ENCODE measurements at regions not wholly inside any gene's neighbourhood (a gene's known extent, or its start where the extent isn't known, plus 50 kb on each side); places are given as distances from the start of the nearest gene placed in this dataset.

DNA sequence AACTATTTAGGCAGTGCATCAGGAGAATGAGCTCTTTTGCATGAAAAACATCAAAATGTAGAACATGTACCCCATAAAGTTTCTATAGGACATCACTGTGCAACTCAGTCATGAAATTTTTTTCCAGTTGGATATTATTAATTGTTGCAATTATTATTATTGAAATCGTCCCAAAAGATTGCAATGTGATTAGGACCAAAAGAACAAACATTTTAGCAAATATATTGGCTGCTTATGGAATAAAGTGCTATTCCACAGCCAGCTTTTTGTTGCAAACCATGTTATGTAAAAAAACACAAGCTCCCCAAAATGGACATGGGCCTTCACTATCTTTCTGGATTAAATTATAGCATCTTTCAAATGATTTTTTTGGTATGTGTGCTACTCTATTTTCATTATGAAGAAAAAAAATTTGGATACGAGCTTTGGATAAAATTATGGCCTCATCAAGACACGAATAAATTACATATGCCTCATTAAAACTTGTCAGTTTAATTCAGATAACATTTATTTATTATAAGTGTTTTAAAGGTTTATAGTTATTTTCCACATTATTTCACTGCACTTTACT, 262.7 kb upstream of the TCF21 start:
- Mint-ChIP-seq H3K4me3 (no peak overlapping the region), H3K36me3 (no peaks in the 10 kb centered on the region), H3K27ac (no peak overlapping the region), H3K9me3 (no peaks in the 10 kb centered on the region), H3K27me3 (ENCODE audit: low read depth) (no peaks in the 10 kb centered on the region), H3K4me1 (no peaks in the 10 kb centered on the region; the same call in 1 of the 2 replicates)
- no peak for DNase-seq (ENCODE audit: low spot score)
- TF ChIP-seq, protein P1, sequence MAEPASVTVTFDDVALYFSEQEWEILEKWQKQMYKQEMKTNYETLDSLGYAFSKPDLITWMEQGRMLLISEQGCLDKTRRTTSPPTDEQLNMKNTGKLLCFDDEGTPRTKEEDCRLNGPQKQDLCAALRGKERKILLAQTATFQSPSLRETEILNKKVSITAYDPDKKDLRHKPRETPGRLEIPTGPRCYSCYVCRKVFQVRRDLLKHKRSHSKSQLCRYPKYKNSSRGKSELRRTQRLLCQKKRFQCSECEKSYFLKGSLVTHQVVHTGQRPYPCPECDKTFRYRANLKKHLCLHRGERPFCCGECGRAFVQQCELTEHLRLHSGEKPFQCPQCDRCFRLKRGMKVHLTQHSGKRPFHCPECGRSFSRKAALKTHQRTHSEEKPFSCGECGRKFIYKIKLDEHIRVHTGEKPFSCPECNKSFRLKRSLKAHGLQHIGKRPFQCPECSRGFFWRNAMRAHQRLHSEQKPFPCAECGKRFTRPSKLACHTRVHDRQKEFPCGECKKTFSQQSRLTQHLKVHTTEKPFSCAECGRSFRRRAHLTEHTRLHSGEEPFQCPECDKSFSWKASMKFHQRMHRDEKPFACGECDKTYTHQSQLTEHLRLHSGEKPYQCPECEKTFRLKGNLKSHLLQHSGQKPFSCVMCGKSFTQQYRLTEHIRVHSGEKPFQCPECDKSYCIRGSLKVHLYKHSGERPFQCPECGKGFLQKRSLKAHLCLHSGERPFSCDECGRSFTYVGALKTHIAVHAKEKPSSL (CRISPR knock-in tag; conservative IDR thresholded peaks at IDR 0.05), result no peak
- TF ChIP-seq, protein P2, sequence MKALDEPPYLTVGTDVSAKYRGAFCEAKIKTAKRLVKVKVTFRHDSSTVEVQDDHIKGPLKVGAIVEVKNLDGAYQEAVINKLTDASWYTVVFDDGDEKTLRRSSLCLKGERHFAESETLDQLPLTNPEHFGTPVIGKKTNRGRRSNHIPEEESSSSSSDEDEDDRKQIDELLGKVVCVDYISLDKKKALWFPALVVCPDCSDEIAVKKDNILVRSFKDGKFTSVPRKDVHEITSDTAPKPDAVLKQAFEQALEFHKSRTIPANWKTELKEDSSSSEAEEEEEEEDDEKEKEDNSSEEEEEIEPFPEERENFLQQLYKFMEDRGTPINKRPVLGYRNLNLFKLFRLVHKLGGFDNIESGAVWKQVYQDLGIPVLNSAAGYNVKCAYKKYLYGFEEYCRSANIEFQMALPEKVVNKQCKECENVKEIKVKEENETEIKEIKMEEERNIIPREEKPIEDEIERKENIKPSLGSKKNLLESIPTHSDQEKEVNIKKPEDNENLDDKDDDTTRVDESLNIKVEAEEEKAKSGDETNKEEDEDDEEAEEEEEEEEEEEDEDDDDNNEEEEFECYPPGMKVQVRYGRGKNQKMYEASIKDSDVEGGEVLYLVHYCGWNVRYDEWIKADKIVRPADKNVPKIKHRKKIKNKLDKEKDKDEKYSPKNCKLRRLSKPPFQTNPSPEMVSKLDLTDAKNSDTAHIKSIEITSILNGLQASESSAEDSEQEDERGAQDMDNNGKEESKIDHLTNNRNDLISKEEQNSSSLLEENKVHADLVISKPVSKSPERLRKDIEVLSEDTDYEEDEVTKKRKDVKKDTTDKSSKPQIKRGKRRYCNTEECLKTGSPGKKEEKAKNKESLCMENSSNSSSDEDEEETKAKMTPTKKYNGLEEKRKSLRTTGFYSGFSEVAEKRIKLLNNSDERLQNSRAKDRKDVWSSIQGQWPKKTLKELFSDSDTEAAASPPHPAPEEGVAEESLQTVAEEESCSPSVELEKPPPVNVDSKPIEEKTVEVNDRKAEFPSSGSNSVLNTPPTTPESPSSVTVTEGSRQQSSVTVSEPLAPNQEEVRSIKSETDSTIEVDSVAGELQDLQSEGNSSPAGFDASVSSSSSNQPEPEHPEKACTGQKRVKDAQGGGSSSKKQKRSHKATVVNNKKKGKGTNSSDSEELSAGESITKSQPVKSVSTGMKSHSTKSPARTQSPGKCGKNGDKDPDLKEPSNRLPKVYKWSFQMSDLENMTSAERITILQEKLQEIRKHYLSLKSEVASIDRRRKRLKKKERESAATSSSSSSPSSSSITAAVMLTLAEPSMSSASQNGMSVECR (CRISPR knock-in tag; IDR thresholded peaks at IDR 0.05; ENCODE audit: borderline replicate concordance), result no peak
- TF ChIP-seq ZBTB21 (CRISPR knock-in tag; IDR thresholded peaks at IDR 0.05; ENCODE audit: borderline replicate concordance), result no peak
- TF ChIP-seq, protein P3, sequence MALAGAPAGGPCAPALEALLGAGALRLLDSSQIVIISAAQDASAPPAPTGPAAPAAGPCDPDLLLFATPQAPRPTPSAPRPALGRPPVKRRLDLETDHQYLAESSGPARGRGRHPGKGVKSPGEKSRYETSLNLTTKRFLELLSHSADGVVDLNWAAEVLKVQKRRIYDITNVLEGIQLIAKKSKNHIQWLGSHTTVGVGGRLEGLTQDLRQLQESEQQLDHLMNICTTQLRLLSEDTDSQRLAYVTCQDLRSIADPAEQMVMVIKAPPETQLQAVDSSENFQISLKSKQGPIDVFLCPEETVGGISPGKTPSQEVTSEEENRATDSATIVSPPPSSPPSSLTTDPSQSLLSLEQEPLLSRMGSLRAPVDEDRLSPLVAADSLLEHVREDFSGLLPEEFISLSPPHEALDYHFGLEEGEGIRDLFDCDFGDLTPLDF (CRISPR knock-in tag; IDR thresholded peaks at IDR 0.05), result no peak
- TF ChIP-seq SOX15 (CRISPR knock-in tag; IDR thresholded peaks at IDR 0.05), result no peak
- no peak for TF ChIP-seq ZNF416 (CRISPR knock-in tag; IDR thresholded peaks at IDR 0.05)
- no peak for TF ChIP-seq TEAD1 (CRISPR knock-in tag; IDR thresholded peaks at IDR 0.05)
- TF ChIP-seq CBFB (CRISPR knock-in tag; IDR thresholded peaks at IDR 0.05; ENCODE audit: low read depth), result no peak
- TF ChIP-seq, protein P4, sequence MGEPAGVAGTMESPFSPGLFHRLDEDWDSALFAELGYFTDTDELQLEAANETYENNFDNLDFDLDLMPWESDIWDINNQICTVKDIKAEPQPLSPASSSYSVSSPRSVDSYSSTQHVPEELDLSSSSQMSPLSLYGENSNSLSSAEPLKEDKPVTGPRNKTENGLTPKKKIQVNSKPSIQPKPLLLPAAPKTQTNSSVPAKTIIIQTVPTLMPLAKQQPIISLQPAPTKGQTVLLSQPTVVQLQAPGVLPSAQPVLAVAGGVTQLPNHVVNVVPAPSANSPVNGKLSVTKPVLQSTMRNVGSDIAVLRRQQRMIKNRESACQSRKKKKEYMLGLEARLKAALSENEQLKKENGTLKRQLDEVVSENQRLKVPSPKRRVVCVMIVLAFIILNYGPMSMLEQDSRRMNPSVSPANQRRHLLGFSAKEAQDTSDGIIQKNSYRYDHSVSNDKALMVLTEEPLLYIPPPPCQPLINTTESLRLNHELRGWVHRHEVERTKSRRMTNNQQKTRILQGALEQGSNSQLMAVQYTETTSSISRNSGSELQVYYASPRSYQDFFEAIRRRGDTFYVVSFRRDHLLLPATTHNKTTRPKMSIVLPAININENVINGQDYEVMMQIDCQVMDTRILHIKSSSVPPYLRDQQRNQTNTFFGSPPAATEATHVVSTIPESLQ (CRISPR knock-in tag; IDR thresholded peaks at IDR 0.05), result no peak
- TF ChIP-seq GTF2I (CRISPR knock-in tag; conservative IDR thresholded peaks at IDR 0.05), result no peak
- no peak for TF ChIP-seq ZNF396 (CRISPR knock-in tag; IDR thresholded peaks at IDR 0.05; ENCODE audit: borderline replicate concordance)
- TF ChIP-seq FOXK1 (CRISPR knock-in tag; IDR thresholded peaks at IDR 0.05), result no peak
- TF ChIP-seq NR3C1 (CRISPR knock-in tag; conservative IDR thresholded peaks at IDR 0.05; ENCODE audit: low read depth), result no peak
- TF ChIP-seq, protein P5, sequence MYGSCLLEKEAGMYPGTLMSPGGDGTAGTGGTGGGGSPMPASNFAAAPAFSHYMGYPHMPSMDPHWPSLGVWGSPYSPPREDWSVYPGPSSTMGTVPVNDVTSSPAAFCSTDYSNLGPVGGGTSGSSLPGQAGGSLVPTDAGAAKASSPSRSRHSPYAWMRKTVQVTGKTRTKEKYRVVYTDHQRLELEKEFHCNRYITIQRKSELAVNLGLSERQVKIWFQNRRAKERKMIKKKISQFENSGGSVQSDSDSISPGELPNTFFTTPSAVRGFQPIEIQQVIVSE (CRISPR knock-in tag; IDR thresholded peaks at IDR 0.05; ENCODE audit: borderline replicate concordance), result no peak
- no peak for TF ChIP-seq FOXP1 (CRISPR knock-in tag; IDR thresholded peaks at IDR 0.05; ENCODE audit: borderline replicate concordance)
- TF ChIP-seq, protein P6, sequence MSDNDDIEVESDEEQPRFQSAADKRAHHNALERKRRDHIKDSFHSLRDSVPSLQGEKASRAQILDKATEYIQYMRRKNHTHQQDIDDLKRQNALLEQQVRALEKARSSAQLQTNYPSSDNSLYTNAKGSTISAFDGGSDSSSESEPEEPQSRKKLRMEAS (CRISPR knock-in tag; IDR thresholded peaks at IDR 0.05), result no peak
- no peak for TF ChIP-seq TEAD4 (CRISPR knock-in tag; IDR thresholded peaks at IDR 0.05)
- ChIA-PET CTCF (no interaction called here), POLR2A (no interaction called here)
- no peak for ATAC-seq
